ENCODE measurements at regions not wholly inside any gene's neighbourhood (a gene's known extent, or its start where the extent isn't known, plus 50 kb on each side); places are given as distances from the start of the nearest gene placed in this dataset.
"Not testable (repeated sequence)": the region's sequence is repeated elsewhere in the genome, so short reads cannot be mapped to it uniquely, and the experiment has no call there.

DNA sequence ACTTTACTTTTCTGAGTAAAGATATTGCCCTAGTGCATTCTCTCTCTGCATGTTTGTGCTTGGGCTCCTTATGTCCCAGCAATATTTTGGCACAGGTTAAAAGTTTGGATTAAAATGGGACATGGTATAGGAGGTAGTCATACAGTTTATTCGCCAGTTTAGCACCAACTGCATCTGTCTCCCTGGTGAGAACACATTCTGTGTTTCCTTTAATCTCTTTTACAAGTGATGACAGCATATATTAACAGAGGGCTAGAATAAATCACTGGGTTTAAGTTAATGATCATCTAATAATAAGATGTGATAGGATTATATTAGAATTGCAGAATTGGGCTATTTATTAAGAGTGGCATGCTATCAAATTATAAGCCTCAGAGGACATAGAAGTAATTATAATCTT, 550.1 kb downstream of the LRRC70 start:
- DNase-seq (ENCODE audit: low read depth in 4 of 4, low spot score in 2 of 4), result no peak

DNA sequence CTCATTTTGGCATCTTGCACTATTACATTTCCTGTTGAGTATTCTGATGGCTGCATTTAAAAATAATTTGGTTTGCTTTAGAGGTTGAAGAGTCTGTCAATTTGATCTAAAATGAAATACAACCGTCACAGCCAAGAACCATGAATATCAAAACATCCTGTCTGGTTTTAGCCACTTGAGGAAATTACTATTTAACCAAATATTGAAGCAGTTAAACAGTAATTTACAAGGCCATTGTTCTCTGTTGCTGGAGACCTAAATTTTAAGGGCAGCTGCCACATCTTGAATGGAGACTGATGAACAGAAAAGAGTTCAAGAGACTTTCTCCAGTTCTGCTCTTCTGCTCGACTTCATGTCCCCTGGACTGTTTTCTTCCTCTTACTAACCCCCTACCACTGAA, 549.4 kb downstream of the LRRC70 start:
- DNase-seq (ENCODE audit: low read depth in 4 of 4, low spot score in 2 of 4), result no peak

DNA sequence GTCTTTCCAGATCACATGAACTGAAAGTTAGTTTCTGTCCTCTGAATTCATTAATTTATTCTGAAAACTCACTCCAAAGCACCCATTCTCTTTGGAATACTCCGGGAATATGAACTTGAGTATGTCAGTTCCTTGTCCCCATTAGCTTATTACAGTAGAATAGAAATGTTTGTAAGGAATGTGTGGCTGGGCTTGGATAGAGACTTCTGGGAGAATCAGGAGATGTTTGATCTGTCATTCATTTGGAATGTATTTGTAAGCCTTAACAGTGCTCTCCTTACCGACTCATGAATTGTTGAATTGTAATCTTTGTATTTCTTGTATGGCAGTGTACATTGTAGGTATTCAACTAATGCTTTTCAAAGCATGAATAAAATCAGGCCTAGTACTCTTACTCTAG, 548.4 kb downstream of the LRRC70 start:
- no peak for DNase-seq (ENCODE audit: low read depth in 4 of 4, low spot score in 2 of 4)

DNA sequence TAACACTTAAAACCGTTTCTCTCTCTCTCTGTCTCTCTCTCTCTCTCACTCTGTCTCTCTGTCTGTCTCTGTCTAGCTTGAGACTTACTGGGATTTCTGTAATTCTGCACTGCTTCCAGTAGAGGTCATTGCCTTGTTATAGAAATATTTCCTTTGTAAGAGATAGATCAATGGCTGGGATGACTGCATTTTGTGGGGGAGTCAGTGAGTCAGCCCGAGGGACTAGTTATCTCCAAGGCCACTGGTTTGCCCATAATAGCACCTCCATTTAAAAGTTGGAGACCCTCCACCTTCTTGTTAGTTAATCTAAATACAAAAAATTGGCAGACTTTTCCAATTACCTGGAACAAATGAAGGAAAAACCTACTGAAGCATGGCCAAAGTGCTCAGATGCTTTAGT, 547.2 kb downstream of the LRRC70 start:
- peak in 1 of 4 donors; percentile 4 for DNase-seq (ENCODE audit: low read depth in 4 of 4, low spot score in 2 of 4)

DNA sequence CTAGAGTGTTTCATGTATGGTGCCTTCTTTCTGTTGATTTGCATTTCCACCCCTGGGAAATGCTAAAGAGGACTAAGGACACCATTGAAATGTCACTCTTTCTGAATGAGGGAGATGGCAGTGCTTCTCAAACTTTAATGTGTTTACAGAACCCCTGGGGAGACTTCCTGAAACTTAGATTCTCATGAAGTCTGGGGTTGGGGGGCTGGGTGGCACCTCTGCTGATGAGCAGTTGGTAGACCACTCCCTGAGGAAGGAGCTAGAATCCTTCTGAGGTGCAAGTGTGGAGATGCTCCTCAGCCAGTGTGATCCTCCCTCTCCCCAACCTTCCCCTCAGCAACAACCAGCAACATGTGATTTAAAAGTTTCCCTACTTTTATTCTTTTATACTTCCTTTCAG, 546.8 kb downstream of the LRRC70 start:
- no peak for DNase-seq (ENCODE audit: low read depth in 4 of 4, low spot score in 2 of 4)

DNA sequence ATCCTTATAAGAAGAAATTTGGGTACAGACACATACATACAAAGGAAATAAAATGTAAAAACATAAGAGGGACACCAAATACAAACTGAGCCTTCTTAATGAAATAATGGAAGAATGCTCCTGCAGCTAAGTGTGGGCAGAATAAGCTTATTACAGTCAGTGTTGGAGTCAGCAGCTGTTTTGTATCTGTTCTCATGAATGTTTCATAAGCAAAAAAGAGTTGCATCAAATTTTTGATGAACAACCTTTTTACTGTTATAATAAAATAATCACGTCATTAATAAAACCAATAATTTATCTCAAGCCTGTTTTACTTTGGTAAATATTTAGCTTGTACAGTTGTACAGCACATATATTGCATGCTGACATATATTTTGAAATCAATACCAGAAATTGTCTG, 545.6 kb downstream of the LRRC70 start:
- DNase-seq (ENCODE audit: low read depth in 4 of 4, low spot score in 2 of 4), result no peak

DNA sequence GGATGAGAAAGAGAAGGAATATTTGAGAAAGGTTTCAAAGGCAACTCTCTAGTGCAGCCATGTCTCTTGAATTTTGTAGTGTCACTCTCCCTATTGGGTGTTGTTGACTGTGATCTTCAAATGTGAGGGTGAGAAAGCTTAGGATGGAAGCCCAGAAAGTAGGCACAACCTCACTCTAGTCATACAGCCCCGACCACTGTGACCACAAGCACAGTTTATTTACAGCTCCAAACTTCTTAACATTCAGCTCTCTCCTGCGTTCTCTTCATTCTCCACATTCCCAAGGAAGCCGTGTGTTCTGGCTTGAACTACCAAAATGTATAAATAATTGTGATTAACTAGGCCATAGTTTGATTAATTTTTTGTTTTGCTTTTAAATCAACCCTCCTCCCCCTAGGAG, 542.9 kb downstream of the LRRC70 start:
- no peak for DNase-seq (ENCODE audit: low read depth in 4 of 4, low spot score in 2 of 4)

DNA sequence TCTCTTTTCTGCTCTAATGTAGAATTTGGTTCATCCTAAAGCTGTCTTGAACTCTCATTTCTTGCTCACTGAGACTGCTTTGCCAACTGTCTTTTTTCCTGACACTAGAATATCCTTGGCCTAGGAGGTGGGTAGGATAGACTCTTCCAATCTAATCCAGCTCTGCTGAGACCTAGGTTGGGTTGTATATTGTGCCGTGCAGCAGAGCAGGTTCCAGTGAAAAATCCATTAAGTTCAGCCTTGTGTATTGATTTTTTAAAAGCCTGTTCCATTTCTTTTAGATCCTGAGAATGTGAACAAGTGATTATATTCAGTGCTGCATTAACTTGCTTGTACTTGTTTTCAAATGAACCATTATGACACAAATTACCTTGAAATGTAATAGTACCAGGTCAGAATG, 539.6 kb downstream of the LRRC70 start:
- DNase-seq (ENCODE audit: low read depth in 4 of 4, low spot score in 2 of 4), result no peak

DNA sequence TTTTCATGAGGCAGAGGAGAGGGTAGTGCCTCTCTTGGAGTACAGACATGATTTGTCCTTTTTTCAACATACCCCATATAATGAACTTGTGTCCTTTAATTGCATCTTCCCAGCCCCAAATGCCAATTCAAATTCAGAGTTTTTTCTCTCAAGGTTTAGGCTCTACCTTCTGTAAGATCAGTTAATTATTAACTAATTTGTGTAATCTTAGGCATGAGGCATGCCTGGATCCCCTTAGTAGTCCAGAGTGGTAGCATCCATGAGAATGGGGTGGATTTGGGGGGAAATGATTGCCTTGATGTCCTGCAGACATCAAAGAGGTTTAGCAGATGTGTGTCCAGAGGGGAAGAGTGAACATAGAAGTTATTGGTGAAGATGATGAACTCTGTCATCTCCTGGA, 533.3 kb downstream of the LRRC70 start:
- no peak for DNase-seq (ENCODE audit: low read depth in 4 of 4, low spot score in 2 of 4)

DNA sequence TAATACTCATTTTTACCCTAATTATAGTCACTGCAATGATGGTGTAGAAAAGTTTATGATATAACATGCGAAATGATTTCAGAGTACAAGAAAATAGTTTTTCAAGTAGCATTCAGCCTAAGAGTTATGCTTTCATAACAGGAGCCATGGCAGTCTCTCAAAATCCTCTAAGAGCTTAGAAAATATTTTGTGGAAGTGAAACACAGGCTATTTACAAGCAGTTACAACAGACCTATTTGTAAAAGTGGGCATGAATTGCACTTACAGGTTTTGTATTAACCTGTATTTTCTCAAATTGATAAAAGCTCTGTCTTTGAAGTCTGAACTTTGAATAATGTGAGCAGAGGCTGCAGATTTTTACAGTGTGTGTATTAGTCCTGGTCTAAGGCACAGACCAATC, 523.3 kb downstream of the LRRC70 start:
- DNase-seq (ENCODE audit: low read depth in 4 of 4, low spot score in 2 of 4), result no peak

DNA sequence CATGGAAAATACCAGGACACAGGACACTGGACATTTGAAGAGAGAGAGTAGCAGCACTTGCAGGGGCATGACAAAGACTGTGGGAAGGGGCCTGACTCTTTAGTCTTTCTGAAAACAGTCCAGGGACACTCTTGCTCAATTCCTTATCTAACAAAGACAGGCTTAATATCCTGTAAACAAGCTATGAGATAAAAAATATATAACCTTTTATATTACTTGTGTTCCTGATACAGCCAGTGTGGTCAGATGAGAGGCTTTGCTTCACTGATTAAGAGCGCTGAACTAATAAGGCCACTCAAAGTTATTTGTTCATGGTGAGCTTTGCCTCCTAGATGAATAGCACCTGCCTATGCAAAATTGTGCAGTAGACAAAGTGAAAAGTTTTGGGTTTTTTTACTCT, 518.7 kb downstream of the LRRC70 start:
- no peak for DNase-seq (ENCODE audit: low read depth in 4 of 4, low spot score in 2 of 4)

DNA sequence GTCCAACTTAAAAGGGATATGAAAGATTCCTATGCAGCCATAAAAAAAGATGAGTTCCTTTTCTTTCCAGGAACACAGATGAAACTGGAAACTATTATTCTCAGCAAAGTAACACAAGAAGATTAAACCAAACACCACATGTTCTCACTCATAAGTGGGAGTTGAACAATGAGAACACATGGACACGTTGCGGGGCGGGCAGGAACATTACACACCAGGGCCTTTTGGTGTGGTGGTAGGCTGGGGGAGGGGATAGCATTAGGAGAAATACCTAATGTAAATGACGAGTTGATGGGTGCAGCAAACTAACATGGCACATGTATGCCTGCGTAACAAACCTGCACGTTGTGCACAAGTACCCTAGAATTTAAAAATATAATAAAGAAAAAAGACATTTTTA, 516.1 kb downstream of the LRRC70 start:
- no peak for DNase-seq (ENCODE audit: low read depth in 4 of 4, low spot score in 2 of 4)

DNA sequence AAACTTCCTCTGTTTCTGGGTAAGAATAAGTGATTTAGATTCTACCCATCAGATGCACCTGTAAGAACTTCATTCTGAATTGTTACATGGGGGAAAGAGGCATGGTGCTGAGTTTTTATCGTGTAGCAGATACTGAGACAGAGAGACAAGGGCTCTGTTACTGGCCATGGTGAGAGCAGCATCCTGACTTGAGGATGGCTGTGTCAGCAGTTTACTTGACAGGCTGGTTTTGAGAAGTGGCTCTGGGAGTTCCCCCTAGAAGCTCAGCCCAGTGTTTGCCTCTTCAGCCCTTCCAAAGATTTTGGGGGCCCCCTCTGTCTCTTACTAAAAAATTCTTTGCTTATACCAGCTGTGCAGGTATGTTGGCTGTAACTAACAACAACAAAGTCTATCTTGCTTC, 510.5 kb downstream of the LRRC70 start:
- no peak for DNase-seq (ENCODE audit: low read depth in 4 of 4, low spot score in 2 of 4)

DNA sequence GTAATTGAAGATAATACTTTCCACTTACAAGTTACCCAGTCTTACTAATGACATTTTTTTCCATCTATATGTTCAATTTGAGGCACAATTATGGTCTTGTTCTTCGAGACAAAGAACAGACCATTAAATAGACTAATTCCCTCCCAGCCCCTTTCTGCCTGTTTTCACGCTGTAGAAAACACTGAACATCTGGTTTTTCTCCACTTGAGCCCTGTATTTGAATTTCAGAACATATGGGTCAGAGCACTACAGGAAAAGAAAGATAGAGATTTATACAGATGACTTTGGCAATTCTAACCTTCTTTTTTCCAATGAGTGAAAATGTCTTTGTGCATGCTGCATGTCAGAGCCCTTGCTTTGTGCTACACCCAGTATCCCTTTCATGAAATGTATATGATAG, 506.9 kb downstream of the LRRC70 start:
- no peak for DNase-seq (ENCODE audit: low read depth in 4 of 4, low spot score in 2 of 4)

DNA sequence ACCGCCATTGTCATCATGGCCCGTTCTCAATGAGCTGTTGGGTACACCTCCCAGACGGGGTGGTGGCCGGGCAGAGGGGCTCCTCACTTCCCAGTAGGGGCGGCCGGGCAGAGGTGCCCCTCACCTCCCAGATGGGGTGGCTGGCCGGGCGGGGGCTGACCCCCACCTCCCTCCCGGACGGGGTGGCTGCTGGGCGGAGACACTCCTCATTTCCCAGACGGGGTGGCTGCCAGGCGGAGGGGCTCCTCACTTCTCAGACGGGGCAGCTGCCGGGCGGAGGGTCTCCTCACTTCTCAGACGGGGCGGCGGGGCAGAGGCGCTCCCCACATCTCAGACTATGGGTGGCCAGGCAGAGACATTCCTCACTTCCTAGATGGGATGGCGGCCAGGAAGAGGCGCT, 505.1 kb downstream of the LRRC70 start:
- DNase-seq (ENCODE audit: low read depth in 4 of 4, low spot score in 2 of 4), result not testable (repeated sequence)

DNA sequence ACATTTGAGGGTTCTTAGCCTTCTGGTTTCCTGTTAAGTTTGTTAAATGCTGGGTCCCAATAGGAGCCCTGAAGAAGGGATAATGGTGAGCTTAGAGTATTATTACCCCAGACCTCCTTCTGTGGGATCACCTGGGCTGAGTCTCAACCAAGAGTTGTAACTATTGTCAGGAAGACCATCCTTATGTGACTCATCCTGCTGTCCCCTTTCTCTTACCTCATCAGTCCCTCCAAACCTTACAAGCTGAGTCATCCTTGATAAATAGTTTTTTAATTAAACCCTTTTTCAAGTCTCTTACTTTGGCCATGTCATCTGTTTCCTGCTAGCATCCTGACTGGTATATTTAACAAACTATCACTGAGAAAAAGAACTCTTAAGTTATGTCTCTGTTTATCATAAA, 502.8 kb downstream of the LRRC70 start:
- no peak for DNase-seq (ENCODE audit: low read depth in 4 of 4, low spot score in 2 of 4)

DNA sequence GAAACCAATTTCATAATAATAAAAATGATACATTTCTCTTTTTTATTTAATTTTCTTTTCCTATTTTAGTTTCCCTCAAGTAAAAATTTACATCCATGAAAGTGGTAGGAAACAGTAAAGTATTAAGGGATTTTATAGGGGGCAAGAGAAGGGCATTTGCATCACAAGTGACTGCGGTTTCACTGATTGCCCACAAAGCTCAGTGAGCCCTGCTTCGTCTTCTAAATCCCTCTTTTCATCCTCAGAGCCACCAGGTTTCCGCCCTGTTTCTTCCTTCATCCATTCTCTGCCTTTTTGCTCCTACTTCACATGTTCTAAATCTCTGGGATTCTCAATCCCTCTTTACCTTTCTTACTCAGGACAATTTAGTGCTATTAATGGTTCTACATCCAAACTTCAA, 491.4 kb downstream of the LRRC70 start:
- no peak for DNase-seq (ENCODE audit: low read depth in 4 of 4, low spot score in 2 of 4)

DNA sequence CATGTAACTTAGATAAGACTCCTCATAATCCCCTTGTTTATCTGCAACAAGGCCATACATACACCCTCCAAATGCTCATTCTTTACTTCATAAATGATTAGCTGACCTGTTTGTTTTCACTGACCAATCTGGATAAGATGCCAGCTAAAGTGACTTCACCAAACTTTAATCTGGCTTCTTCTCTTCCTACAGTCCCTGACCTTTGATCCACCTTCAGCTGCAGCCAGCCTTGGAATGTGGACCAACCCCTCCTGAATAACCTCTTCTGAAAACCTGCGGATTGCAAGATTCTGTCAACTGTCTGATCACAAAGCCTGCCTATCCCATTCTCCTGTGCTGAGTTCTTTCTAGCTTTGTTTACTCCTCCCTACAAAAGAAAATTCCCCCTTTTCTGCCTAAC, 476.8 kb downstream of the LRRC70 start:
- no peak for DNase-seq (ENCODE audit: low read depth in 4 of 4, low spot score in 2 of 4)

DNA sequence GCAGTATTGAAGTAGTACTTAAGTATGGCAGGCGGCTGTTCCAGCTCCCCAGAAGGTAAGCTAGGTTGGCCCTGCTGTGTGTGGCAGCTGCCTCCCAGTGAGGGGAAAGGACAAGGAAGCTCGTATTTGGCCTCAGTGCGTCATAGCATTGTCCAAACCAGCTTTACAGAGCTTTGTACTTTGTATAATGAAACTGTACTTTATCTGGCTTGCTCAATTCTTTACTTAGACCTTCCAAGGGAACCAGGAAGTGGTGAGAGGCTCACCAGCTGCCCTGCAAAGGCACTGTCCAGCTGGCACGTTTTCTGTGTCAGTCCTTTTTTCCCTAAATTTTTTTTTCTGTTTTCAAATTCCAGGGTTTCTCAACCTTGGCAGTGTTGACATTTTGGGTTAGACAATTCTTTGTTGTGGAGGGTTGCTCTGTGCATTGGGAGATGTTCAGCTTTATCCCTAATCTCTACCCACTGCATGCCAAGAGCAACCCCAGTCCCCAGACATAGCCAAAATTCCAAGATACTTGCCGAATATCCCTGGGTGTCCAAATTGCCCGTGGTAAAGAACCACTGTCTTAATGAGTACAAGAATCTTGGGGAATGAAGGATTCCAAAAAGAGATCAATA, 474.5 kb downstream of the LRRC70 start:
- no peak for DNase-seq (ENCODE audit: low read depth in 4 of 4, low spot score in 2 of 4)

DNA sequence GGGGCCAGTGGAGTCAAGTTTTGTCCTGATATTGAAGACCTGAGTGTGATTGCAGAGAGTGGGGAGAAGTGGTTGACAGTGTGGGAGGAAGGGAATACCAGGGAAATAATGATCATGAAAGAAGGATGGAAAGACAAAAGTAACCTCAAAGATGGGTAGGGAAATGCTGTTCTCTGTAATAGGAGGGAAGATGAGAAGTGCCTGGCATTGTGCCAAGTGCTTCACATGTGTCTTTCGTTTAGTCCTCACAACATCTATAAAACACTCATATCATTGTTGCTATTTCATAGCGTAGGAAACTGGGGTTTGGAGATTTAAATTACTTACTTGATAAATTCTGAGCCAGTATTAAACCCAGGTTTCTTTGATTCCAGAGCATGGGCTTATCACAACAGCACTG, 472.3 kb downstream of the LRRC70 start:
- no peak for DNase-seq (ENCODE audit: low read depth in 4 of 4, low spot score in 2 of 4)

DNA sequence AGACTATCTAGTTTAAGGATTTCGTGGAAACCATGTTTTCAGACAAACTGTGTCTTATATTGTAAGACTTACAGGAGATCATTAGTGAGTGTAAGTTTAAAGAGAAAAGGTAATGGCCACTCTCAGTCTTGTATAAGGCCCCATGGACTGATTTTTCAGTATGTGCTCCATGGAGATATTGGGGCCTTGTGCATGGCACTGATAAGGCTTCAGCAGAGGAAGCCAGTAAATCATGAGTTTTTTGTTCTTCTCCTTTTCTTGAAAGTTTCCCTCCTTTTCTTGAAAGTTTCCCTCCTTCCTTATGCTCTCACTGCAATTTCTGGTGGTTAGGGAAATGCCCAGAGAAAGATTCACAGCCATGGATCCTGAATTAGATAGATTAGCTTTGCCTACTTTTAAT, 471.3 kb downstream of the LRRC70 start:
- no peak for DNase-seq (ENCODE audit: low read depth in 4 of 4, low spot score in 2 of 4)

DNA sequence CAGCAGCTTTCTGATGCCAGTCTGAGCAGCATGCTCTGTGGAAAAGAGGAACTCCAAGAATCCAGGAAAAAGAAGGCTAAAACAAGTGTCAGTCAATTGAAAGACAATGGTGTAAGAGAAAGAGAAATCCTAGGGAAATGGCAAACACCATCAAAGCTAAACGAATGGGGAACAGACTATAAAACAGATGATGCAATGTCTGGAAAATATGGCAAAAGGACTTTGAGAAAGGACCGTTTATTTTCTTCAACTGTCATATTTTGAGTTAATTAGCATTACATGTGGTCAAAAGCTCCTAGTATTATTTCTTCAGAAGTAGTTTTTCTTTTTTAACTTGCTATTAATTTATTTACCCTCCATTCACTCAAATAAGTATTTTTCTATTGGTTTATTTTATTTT, 465.2 kb downstream of the LRRC70 start:
- no peak for DNase-seq (ENCODE audit: low read depth in 4 of 4, low spot score in 2 of 4)

DNA sequence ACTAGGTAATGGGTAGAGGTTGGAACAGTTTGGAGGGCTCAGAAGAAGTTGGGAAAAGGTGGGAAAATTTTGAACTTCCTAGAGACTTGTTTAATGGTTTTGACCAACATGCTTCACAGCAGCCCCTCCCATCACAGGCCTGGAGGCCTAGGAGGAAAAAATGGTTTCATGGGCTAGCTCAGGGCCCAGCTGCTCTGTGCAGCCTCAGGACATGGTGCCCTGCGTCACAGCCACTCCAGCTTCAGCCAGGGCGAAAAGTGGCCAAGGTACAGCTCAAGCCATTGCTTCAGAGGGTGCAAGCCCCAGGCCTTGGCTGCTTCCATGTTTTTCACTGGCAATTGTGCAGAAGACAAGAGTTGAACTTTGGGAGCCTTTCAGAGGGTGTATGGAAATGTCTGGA, 453.7 kb downstream of the LRRC70 start:
- DNase-seq (ENCODE audit: low read depth in 4 of 4, low spot score in 2 of 4), result no peak

Data from left renal cortex interstitium (tissue), 4 donors.